ENCODE measurements at regions not wholly inside any gene's neighbourhood (a gene's known extent, or its start where the extent isn't known, plus 50 kb on each side); places are given as distances from the start of the nearest gene placed in this dataset.

- dilution Hi-C loops (cut with MboI; ENCODE audit: extremely low pct_ligation_motif_present, low sequenced_read_pairs): no loop called here
- H3K4me3 ChIP-seq (replicated peaks in 1 of 3; ENCODE audit: insufficient read depth in 1 of 3, low read depth in 1 of 3, low read length in 3 of 3): no peak overlapping the region
Observed at GRCh38 chr4:66340286-66340893, 670.1 kb upstream of the EPHA5 start.

More at GRCh38 chr4:66340286-66340893, 670.1 kb upstream of the EPHA5 start:
- ChIA-PET POLR2A (no interaction called here), CTCF (no interaction called here)
- no peaks in the 10 kb centered on the region for H4K20me1 ChIP-seq (replicated peaks; ENCODE audit: control insufficient read depth, extremely low read depth, insufficient read depth, low read length)
- H3K4me2 ChIP-seq (ENCODE audit: insufficient read depth, low read length): no peak overlapping the region
- TF ChIP-seq EZH2 (IDR thresholded peaks at IDR 0.05; ENCODE audit: borderline replicate concordance, low read depth, low read length, severe bottlenecking) (no peak), FOS (IDR thresholded peaks at IDR 0.05; ENCODE audit: borderline replicate concordance, insufficient read depth, low read length) (no peak), JUN (IDR thresholded peaks at IDR 0.05; ENCODE audit: borderline replicate concordance, insufficient read depth, insufficient read length, low read depth) (no peak), CTCF (IDR thresholded peaks at IDR 0.05; ENCODE audit: extremely low read depth in 1 of 2, insufficient read depth in 1 of 2, low read depth in 1 of 2, low read length in 2 of 2) (no peak), POLR2A (IDR thresholded peaks at IDR 0.05; ENCODE audit: low read depth, low read length) (no peak)
- no peak overlapping the region for H2AFZ ChIP-seq (ENCODE audit: low read depth, low read length)
- no peaks in the 10 kb centered on the region for H3K9me1 ChIP-seq (replicated peaks; ENCODE audit: control insufficient read depth, extremely low read depth, insufficient read depth, low read length)
- H3K36me3 ChIP-seq (ENCODE audit: control insufficient read depth in 2 of 2, extremely low read depth in 1 of 2, insufficient read depth in 2 of 2, low read length in 2 of 2): no peaks in the 10 kb centered on the region
- no TSS peak for BruUV-seq (replicated peaks)
- H3K79me2 ChIP-seq (ENCODE audit: control insufficient read depth, insufficient read depth, low read length): no peaks in the 10 kb centered on the region
- DNase-seq (ENCODE audit: low read depth, low spot score): no peak
- H3K27ac ChIP-seq (ENCODE audit: insufficient read depth, low read depth, low read length): no peak overlapping the region
- FAIRE-seq: no peak
- H3K27me3 ChIP-seq (ENCODE audit: control insufficient read depth in 2 of 2, insufficient read depth in 2 of 2, low read length in 2 of 2): no peaks in the 10 kb centered on the region
- intact Hi-C loops (cut with micrococcal nuclease): no loop called here
- H3K9me3 ChIP-seq (replicated peaks; ENCODE audit: control insufficient read depth, insufficient read depth, low read length): no peaks in the 10 kb centered on the region
- no peak overlapping the region for H3K9ac ChIP-seq (replicated peaks; ENCODE audit: extremely low read depth, insufficient read depth, low read length)
- no peaks in the 10 kb centered on the region for H3K4me1 ChIP-seq (ENCODE audit: control insufficient read depth, extremely low read depth, insufficient read depth, low read length)

Measured in endothelial cell of umbilical vein (primary cell).